Stomach (tissue), 4 donors: ENCODE measurements at regions not wholly inside any gene's neighbourhood (a gene's known extent, or its start where the extent isn't known, plus 50 kb on each side); places are given as distances from the start of the nearest gene placed in this dataset.

Experiments used
- POLR2A ChIP-seq, 4 donors: fragments of 450-650 bp; IDR thresholded peaks; one replicate each; pipeline ENCODE4 v1.6.1; 2016; ENCODE audit warnings: antibody characterized with exemption in 4 of 4, control low read depth in 2 of 4, mild to moderate bottlenecking in 1 of 4, moderate library complexity in 1 of 4
- POLR2AphosphoS5 ChIP-seq, 3 donors: sonication (generic); formaldehyde crosslinking; IDR thresholded peaks; one replicate each; pipeline ENCODE4 v1.6.1; 2016; ENCODE audit warnings: antibody characterized with exemption in 3 of 3
- TF ChIP-seq, protein P1 (sequence below), 7 experiments: fragments of 450-650 bp in 4 of 7; fragments of 200-600 bp in 3 of 7; sonication (generic) in 3 of 7; IDR thresholded peaks; one replicate each; pipeline ENCODE4 v1.5.1; 2016 to 2019; ENCODE audit warnings: antibody characterized with exemption in 7 of 7, control low read depth in 2 of 7, mild to moderate bottlenecking in 1 of 7

- TF ChIP-seq, protein P1, sequence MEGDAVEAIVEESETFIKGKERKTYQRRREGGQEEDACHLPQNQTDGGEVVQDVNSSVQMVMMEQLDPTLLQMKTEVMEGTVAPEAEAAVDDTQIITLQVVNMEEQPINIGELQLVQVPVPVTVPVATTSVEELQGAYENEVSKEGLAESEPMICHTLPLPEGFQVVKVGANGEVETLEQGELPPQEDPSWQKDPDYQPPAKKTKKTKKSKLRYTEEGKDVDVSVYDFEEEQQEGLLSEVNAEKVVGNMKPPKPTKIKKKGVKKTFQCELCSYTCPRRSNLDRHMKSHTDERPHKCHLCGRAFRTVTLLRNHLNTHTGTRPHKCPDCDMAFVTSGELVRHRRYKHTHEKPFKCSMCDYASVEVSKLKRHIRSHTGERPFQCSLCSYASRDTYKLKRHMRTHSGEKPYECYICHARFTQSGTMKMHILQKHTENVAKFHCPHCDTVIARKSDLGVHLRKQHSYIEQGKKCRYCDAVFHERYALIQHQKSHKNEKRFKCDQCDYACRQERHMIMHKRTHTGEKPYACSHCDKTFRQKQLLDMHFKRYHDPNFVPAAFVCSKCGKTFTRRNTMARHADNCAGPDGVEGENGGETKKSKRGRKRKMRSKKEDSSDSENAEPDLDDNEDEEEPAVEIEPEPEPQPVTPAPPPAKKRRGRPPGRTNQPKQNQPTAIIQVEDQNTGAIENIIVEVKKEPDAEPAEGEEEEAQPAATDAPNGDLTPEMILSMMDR (IDR thresholded peaks at IDR 0.05) = no peak
- TF ChIP-seq POLR2A (IDR thresholded peaks at IDR 0.05) (no peak), POLR2AphosphoS5 (IDR thresholded peaks at IDR 0.05) (no peak)
Observed at GRCh38 chr4:38536716-38537115, 127.3 kb upstream of the KLF3 start.
